ENCODE measurements at regions not wholly inside any gene's neighbourhood (a gene's known extent, or its start where the extent isn't known, plus 50 kb on each side); places are given as distances from the start of the nearest gene placed in this dataset.

DNA sequence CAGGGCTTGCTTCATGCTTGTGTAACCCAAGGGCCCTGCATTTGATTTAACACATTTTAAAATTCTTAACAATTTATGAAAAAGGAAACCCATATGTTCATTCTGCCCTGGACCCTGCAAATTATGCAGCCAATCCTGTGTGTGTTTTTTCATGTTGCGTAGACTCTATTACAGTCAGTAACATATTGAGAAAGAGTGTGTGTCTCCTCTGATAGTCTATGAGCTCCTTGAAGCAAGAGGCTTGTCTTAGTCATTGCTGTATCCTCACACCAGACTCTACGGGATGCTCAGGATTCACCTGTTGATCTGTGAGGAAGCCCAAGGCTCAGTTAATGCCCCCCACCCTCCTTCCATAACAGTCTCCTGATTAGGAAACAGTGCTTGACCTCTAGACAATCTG, 177.3 kb upstream of the DMAC1 start:
- TF ChIP-seq EZH2 (IDR thresholded peaks at IDR 0.05; ENCODE audit: borderline replicate concordance, low read depth, low read length, severe bottlenecking), result no peak
- TF ChIP-seq, protein P1, sequence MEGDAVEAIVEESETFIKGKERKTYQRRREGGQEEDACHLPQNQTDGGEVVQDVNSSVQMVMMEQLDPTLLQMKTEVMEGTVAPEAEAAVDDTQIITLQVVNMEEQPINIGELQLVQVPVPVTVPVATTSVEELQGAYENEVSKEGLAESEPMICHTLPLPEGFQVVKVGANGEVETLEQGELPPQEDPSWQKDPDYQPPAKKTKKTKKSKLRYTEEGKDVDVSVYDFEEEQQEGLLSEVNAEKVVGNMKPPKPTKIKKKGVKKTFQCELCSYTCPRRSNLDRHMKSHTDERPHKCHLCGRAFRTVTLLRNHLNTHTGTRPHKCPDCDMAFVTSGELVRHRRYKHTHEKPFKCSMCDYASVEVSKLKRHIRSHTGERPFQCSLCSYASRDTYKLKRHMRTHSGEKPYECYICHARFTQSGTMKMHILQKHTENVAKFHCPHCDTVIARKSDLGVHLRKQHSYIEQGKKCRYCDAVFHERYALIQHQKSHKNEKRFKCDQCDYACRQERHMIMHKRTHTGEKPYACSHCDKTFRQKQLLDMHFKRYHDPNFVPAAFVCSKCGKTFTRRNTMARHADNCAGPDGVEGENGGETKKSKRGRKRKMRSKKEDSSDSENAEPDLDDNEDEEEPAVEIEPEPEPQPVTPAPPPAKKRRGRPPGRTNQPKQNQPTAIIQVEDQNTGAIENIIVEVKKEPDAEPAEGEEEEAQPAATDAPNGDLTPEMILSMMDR (IDR thresholded peaks at IDR 0.05; ENCODE audit: borderline replicate concordance, extremely low read depth, low read length, poor library complexity, severe bottlenecking), result no peak
